Osteoblast (primary cell): ENCODE measurements at regions not wholly inside any gene's neighbourhood (a gene's known extent, or its start where the extent isn't known, plus 50 kb on each side); places are given as distances from the start of the nearest gene placed in this dataset.

Experiments used
- DNase-seq: peaks from one replicate; pipeline ENCODE4 v3.0.0; 2011; ENCODE audit warnings: low spot score, mixed read lengths; ENCODE audit not compliant: insufficient read length; ENCODE audit errors: missing footprints
- H2AFZ ChIP-seq: 2 replicates; pipeline ENCODE4 v1.6.0; 2011; ENCODE audit warnings: mild to moderate bottlenecking, low read length
- H3K27ac ChIP-seq: 2 replicates; pipeline ENCODE4 v1.5.1; 2011; ENCODE audit warnings: mild to moderate bottlenecking, low read depth, low read length, moderate library complexity
- H3K27me3 ChIP-seq: 2 replicates; pipeline ENCODE4 v1.6.0; 2012; ENCODE audit warnings: mild to moderate bottlenecking, control low read depth, inconsistent platforms, low read length, moderate library complexity; ENCODE audit not compliant: insufficient read depth
- H3K36me3 ChIP-seq: 2 replicates; pipeline ENCODE4 v1.5.1; 2011; ENCODE audit warnings: mild to moderate bottlenecking, low read length, control low read depth, moderate library complexity; ENCODE audit not compliant: insufficient read depth
- H3K4me1 ChIP-seq: 2 replicates; pipeline ENCODE4 v1.5.1; 2011; ENCODE audit warnings: mild to moderate bottlenecking, low read length, control low read depth, moderate library complexity; ENCODE audit not compliant: insufficient read depth
- H3K4me2 ChIP-seq: 2 replicates; pipeline ENCODE4 v1.6.0; 2011; ENCODE audit warnings: mild to moderate bottlenecking, low read length; ENCODE audit not compliant: insufficient read depth
- H3K4me3 ChIP-seq: fragments of 200-600 bp; sonication (generic); 3 replicates; pipeline ENCODE4 v1.5.1; 2012; ENCODE audit warnings: mild to moderate bottlenecking, low read length, inconsistent platforms; ENCODE audit not compliant: insufficient read depth
- H3K79me2 ChIP-seq: 2 replicates; pipeline ENCODE4 v1.6.0; 2012; ENCODE audit warnings: mild to moderate bottlenecking, low read length, control low read depth, inconsistent platforms; ENCODE audit not compliant: insufficient read depth
- H3K9me3 ChIP-seq: 2 replicates; pipeline ENCODE4 v1.5.1; 2011; ENCODE audit warnings: low read depth, low read length, control low read depth
- H4K20me1 ChIP-seq: 2 replicates; pipeline ENCODE4 v1.6.0; 2012; ENCODE audit warnings: mild to moderate bottlenecking, low read length, control low read depth; ENCODE audit not compliant: insufficient read depth
- TF ChIP-seq, protein P1 (sequence below): IDR thresholded peaks from 2 replicates; pipeline ENCODE4 v1.5.1; 2011; ENCODE audit warnings: mild to moderate bottlenecking, low read depth, low read length, moderate library complexity; ENCODE audit errors: extremely low read depth

DNA sequence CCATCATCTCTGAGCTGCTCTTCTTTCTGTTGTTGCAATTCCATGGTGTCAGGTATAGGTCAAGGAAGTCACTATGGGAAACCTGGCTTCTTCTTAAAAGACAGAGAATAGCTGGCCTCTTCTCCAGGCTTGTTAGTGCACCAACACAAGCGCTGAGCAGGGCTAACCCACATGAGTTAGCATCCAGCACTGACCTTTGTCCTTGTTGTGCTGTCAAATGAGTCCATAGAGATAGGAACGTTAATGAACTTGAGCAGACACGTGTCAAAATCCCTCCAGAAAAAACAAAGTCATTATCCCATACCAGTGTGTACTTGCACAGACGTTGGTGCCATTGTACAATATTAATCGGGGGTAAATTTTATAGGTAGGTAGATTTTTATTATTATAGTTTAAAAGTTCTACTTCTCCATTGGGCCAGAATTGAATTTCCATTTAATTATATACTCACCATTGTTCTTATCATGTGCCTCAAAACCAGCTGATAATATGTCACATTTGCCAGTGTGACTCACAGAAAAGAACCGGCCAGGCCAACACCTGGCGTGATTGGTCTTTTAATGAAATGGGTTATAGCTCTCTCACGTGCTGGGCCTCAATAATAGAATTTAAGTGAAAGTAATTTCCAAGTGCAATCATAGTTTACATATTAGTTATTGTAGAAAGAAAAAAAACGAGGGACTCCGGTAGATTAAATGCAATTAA, 468.8 kb upstream of the MGMT start:
- no peak overlapping the region for H3K4me3 ChIP-seq
- no peaks in the 10 kb centered on the region for H3K36me3 ChIP-seq
- no peaks in the 10 kb centered on the region for H3K27me3 ChIP-seq

DNA sequence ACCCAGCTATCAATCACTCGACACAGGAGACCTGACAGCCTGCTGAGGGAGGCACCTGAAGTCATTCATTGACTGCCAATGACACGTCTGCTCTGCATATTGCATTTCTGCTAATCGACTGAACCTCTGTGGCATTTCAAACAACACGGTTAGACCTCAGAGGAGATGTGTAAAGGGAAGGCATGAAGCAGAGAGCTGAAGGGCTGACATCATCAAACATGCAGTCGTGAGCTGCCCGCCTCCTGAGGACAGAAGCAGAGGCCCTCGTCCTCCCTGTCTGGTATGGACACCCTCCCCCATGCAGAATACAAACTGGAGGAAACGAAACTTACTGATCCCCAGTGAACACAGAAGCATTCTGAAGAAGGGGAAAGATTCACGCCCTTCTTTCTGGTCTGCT, 462.6 kb upstream of the MGMT start:
- peaks cover 2% of the 10 kb centered on the region for H3K9me3 ChIP-seq
- H3K4me1 ChIP-seq: no peaks in the 10 kb centered on the region
- H3K36me3 ChIP-seq: no peaks in the 10 kb centered on the region
- H3K27me3 ChIP-seq: no peaks in the 10 kb centered on the region
- H3K79me2 ChIP-seq: no peaks in the 10 kb centered on the region
- no peak overlapping the region for H2AFZ ChIP-seq
- H3K4me3 ChIP-seq: no peak overlapping the region
- H3K4me2 ChIP-seq: no peak overlapping the region
- H4K20me1 ChIP-seq: no peaks in the 10 kb centered on the region
- TF ChIP-seq, protein P1, sequence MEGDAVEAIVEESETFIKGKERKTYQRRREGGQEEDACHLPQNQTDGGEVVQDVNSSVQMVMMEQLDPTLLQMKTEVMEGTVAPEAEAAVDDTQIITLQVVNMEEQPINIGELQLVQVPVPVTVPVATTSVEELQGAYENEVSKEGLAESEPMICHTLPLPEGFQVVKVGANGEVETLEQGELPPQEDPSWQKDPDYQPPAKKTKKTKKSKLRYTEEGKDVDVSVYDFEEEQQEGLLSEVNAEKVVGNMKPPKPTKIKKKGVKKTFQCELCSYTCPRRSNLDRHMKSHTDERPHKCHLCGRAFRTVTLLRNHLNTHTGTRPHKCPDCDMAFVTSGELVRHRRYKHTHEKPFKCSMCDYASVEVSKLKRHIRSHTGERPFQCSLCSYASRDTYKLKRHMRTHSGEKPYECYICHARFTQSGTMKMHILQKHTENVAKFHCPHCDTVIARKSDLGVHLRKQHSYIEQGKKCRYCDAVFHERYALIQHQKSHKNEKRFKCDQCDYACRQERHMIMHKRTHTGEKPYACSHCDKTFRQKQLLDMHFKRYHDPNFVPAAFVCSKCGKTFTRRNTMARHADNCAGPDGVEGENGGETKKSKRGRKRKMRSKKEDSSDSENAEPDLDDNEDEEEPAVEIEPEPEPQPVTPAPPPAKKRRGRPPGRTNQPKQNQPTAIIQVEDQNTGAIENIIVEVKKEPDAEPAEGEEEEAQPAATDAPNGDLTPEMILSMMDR: no peak
- H3K27ac ChIP-seq: no peak overlapping the region
- no peak for DNase-seq

More for the DNA sequence above, 468.8 kb upstream of the MGMT start:
- TF ChIP-seq, protein P1: no peak
- no peaks in the 10 kb centered on the region for H4K20me1 ChIP-seq
- H3K79me2 ChIP-seq: no peaks in the 10 kb centered on the region
- no peaks in the 10 kb centered on the region for H3K4me1 ChIP-seq
- no peak overlapping the region for H2AFZ ChIP-seq
- no peak overlapping the region for H3K4me2 ChIP-seq
- no peak for DNase-seq
- H3K27ac ChIP-seq: no peak overlapping the region
- peaks cover 2% of the 10 kb centered on the region for H3K9me3 ChIP-seq

DNA sequence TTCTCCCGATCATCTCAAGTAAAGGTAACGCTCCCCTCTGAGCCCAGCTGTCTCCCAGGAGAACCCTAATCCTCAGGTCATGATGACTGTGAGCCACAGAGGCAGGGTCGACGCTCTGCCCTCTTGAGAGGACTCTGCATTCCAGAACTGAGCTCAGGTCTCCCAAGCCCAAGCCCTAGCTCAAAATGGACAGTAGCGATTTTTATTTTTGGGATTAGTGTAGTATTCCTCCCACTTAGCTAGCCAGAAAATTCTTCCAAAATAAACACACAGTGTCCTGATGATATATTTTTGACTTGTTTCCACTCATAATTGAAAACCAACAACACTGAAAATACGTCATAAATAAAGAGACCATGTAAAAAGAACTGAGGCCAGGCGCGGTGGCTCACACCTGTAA, 462.0 kb upstream of the MGMT start:
- H3K27ac ChIP-seq: no peak overlapping the region
- TF ChIP-seq, protein P1: no peak
- H3K27me3 ChIP-seq: no peaks in the 10 kb centered on the region
- no peaks in the 10 kb centered on the region for H4K20me1 ChIP-seq
- no peak overlapping the region for H2AFZ ChIP-seq
- no peak overlapping the region for H3K4me2 ChIP-seq
- no peaks in the 10 kb centered on the region for H3K79me2 ChIP-seq
- H3K4me1 ChIP-seq: no peaks in the 10 kb centered on the region
- no peak overlapping the region for H3K4me3 ChIP-seq
- no peak for DNase-seq
- no peaks in the 10 kb centered on the region for H3K36me3 ChIP-seq
- peaks cover 2% of the 10 kb centered on the region for H3K9me3 ChIP-seq

DNA sequence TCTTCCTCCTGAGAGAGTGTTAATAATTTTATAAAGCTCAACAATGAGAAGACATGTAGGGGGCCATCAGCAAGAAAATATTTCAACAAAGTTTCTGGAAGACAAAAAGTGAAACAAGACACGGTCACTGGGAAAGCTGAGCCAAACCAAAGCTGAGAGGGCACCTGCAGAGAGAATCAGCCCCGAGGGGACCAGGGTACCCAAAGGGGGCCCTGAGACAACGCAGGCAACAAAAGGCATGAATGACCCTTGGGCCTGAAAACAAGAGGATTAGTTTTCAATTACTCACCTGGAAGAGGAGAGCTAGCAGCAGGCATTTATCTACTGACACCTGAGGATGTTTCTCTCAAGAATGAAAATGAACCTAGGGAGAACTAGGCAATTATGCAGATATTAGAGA, 461.2 kb upstream of the MGMT start:
- no peak overlapping the region for H3K4me3 ChIP-seq
- no peak for DNase-seq

More for the DNA sequence above, 461.2 kb upstream of the MGMT start:
- no peak overlapping the region for H3K4me2 ChIP-seq
- no peak overlapping the region for H2AFZ ChIP-seq
- TF ChIP-seq, protein P1: no peak
- H3K79me2 ChIP-seq: no peaks in the 10 kb centered on the region
- peaks cover 2% of the 10 kb centered on the region for H3K9me3 ChIP-seq
- H3K27me3 ChIP-seq: no peaks in the 10 kb centered on the region
- H4K20me1 ChIP-seq: no peaks in the 10 kb centered on the region
- no peaks in the 10 kb centered on the region for H3K36me3 ChIP-seq
- H3K27ac ChIP-seq: no peak overlapping the region
- no peaks in the 10 kb centered on the region for H3K4me1 ChIP-seq
